ENCODE measurements at regions not wholly inside any gene's neighbourhood (a gene's known extent, or its start where the extent isn't known, plus 50 kb on each side); places are given as distances from the start of the nearest gene placed in this dataset.
"Not testable (repeated sequence)": the region's sequence is repeated elsewhere in the genome, so short reads cannot be mapped to it uniquely, and the experiment has no call there.

DNA sequence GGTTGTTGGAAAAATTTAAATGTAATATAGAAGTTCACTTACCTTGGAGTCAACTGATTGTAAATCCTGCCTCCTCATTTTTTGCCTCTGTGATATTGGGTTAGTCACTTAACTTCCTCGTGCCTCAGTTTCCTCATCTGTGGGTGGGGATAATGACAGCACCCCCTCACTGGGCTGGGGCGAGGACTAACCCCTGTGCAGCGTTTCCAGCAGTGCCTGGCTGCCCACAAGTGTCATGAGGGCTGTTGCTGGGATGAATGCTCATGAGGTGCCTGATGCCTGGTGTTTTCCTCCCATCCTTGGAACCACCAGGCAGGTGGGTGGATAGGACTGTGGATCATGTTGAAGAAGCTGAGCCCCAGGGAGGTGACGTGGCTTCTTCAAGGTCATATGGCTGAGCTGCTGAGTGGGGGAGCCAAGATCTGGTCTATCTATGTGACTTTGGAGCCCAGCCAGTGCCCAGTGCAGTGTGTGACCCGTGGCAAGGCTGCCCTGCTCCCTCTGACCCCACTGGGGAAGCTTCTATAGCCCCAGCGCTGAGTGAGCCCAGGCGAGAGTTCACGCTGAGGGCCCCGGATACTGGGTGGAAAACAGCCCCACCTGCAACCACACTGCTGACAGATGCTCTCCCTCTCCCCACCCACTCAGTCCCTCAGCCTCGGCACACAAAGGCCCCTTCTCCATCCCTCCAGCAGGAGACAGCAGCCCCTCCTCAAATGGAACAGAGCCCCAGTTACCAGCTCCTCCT lies 446.0 kb downstream of the PTPRU start:
- Mint-ChIP-seq H3K4me1 (ENCODE audit: low read depth) (peaks cover 5% of the 10 kb centered on the region), H3K4me3 (ENCODE audit: low read depth) (no peak overlapping the region), H3K27ac (no peak overlapping the region), H3K27me3 (peaks cover 4% of the 10 kb centered on the region), H3K36me3 (ENCODE audit: insufficient read depth) (no peaks in the 10 kb centered on the region), H3K9me3 (ENCODE audit: low read depth) (no peaks in the 10 kb centered on the region)
- no peak for DNase-seq (ENCODE audit: low spot score, unreplicated experiment)
- TF ChIP-seq, protein P1, sequence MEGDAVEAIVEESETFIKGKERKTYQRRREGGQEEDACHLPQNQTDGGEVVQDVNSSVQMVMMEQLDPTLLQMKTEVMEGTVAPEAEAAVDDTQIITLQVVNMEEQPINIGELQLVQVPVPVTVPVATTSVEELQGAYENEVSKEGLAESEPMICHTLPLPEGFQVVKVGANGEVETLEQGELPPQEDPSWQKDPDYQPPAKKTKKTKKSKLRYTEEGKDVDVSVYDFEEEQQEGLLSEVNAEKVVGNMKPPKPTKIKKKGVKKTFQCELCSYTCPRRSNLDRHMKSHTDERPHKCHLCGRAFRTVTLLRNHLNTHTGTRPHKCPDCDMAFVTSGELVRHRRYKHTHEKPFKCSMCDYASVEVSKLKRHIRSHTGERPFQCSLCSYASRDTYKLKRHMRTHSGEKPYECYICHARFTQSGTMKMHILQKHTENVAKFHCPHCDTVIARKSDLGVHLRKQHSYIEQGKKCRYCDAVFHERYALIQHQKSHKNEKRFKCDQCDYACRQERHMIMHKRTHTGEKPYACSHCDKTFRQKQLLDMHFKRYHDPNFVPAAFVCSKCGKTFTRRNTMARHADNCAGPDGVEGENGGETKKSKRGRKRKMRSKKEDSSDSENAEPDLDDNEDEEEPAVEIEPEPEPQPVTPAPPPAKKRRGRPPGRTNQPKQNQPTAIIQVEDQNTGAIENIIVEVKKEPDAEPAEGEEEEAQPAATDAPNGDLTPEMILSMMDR (IDR thresholded peaks at IDR 0.05; ENCODE audit: unreplicated experiment): no peak

DNA sequence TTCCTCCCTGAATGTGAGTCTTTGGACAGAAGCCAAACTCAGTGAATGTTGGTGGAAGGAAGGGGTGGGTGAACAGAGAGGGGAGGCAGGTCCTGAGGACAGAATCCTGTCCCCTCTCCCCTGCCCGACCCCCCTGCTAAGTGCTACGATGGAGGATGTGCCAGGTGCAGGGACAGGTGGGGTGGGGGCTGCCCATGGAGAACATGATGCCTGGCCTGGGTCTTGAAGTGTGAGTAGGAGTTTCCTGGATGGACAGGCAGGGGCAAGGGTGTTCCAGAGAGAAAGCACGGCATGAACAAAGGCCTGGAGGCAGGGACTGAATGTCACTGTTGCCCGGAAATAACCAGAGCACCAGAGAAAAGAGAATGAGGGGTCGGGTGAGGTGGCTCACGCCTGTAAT lies 445.1 kb downstream of the PTPRU start:
- DNase-seq (ENCODE audit: low spot score, unreplicated experiment): not testable (repeated sequence)

DNA sequence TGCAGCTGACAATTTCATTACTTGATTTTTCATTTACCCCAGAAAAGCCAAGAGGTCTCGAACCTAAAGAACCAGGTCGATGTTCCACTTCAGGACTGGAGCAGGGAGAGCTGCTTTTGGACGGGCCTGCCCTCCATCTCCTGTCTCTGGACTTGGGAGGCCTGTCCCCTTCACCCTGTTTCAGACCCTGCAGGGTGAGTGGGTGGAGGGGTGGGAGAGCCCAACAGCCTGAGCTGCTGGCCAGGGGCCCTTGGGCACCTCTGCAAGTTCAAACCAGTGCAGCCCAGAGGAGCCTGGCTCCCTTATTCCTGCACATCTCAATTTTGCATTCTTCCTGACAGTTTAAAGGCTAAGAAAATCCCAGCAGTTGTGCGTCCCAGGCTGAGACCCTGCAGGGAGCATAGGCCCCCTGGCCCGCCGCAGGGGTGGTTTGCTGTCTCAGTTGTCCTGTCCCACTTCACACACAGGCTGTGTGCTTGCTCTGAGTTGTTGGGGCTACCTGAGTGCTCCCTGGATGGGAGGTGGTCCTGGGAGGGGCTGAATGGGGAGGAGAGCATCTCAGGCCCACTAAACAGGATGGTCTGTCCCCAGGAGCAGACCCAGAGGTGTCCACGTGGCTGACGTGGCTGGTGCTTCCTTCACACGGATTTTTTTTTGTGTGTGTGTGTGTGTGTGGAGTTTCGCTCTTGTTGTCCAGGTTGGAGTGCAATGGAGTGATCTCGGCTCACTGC lies 443.7 kb downstream of the PTPRU start:
- H3K9me3 Mint-ChIP-seq (ENCODE audit: low read depth): no peaks in the 10 kb centered on the region
- TF ChIP-seq, protein P1 (IDR thresholded peaks at IDR 0.05; ENCODE audit: unreplicated experiment): no peak
- H3K4me1 Mint-ChIP-seq (ENCODE audit: low read depth): peaks cover 5% of the 10 kb centered on the region
- no peak overlapping the region for H3K4me3 Mint-ChIP-seq (ENCODE audit: low read depth)
- no peak overlapping the region for H3K27ac Mint-ChIP-seq
- peak; percentile 5 for DNase-seq (ENCODE audit: low spot score, unreplicated experiment)
- no peaks in the 10 kb centered on the region for H3K27me3 Mint-ChIP-seq
- H3K36me3 Mint-ChIP-seq (ENCODE audit: insufficient read depth): no peaks in the 10 kb centered on the region

More for the DNA sequence above, 445.1 kb downstream of the PTPRU start:
- not testable (repeated sequence) for H3K36me3 Mint-ChIP-seq (ENCODE audit: insufficient read depth); H3K27me3 Mint-ChIP-seq; H3K27ac Mint-ChIP-seq; H3K4me3 Mint-ChIP-seq (ENCODE audit: low read depth); H3K9me3 Mint-ChIP-seq (ENCODE audit: low read depth); H3K4me1 Mint-ChIP-seq (ENCODE audit: low read depth)

DNA sequence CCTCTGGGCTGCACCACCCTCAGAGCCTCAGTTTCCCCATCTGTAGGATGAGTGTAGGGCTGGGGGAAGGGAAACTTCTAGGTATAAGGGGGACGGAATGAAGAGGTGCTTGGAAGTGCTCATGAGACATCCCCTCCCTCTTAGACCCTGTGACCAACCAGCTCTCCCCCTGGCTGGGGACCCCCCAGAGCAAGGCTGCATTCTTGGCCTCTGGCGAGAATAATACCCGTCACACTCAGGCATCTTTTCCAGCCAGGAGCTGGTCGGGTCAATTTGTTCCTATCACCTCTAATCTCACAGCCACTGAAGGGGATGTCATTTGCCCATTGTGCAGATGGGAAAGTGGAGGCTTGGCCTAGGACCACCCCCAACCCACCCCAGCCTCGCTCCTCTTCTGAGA lies 443.0 kb downstream of the PTPRU start:
- H3K4me1 Mint-ChIP-seq (ENCODE audit: low read depth): peaks cover 5% of the 10 kb centered on the region
- TF ChIP-seq, protein P1 (IDR thresholded peaks at IDR 0.05; ENCODE audit: unreplicated experiment): no peak
- no peak overlapping the region for H3K27ac Mint-ChIP-seq
- DNase-seq (ENCODE audit: low spot score, unreplicated experiment): peak; percentile 7
- no peaks in the 10 kb centered on the region for H3K36me3 Mint-ChIP-seq (ENCODE audit: insufficient read depth)
- no peak overlapping the region for H3K4me3 Mint-ChIP-seq (ENCODE audit: low read depth)
- H3K27me3 Mint-ChIP-seq: no peaks in the 10 kb centered on the region
- H3K9me3 Mint-ChIP-seq (ENCODE audit: low read depth): no peaks in the 10 kb centered on the region

DNA sequence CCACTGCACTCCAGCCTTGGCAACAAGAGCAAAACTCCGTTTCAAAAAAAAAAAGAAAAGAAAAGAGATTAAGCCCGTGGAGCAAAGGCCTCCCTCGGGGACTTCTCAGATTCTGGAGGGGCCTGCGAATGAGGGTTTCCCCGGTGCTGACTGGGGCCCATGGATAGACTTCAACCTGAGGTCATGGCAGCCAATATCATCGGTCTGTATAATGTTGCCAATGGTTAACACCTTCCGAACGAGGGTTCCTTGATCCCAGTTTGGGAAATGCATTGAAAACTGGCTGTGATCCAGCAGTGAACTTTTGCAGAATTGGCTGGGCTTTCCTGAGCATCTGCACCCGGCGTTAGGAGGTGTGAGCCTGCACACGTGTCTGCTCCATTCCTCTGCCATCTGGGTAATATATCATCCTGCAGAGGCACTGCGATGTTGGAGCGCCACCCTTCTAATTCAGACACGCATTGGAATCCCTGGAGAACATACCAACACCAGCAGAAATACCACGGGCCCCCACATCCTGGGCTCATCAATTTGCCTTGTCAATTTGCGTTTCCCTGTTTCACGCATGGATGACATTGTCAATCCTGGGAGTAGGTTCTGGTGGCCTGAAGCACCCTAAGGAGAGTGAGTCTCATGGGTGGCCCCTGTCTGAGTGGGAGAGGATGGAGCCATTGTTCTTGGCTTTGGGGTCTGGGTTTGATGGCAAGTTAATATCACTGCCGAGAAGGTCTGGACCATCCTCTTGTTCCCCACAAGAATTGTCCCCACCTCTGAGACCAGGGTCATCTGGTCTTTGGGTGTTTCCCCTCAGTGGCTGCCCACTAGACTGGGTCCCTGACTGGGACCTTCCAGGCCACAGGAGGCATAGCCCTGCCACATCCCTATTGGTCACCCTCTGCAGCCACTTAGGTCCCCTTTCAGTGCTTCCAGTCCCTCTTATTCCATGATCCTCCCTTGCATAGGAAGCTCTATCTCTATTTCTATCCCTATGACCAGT lies 441.0 kb downstream of the PTPRU start:
- peak; percentile 6 for DNase-seq (ENCODE audit: low spot score, unreplicated experiment)
- Mint-ChIP-seq H3K4me1 (ENCODE audit: low read depth) (peaks cover 2% of the 10 kb centered on the region), H3K9me3 (ENCODE audit: low read depth) (no peaks in the 10 kb centered on the region), H3K36me3 (ENCODE audit: insufficient read depth) (no peaks in the 10 kb centered on the region), H3K27ac (peak overlapping the region; percentile 62), H3K27me3 (no peaks in the 10 kb centered on the region), H3K4me3 (ENCODE audit: low read depth) (no peak overlapping the region)
- TF ChIP-seq, protein P1 (IDR thresholded peaks at IDR 0.05; ENCODE audit: unreplicated experiment): no peak

Measured in progenitor cell of endocrine pancreas (in vitro differentiated cells).